T47D (cell line): ENCODE measurements at regions not wholly inside any gene's neighbourhood (a gene's known extent, or its start where the extent isn't known, plus 50 kb on each side); places are given as distances from the start of the nearest gene placed in this dataset.

ENCODE experiments used
- DNase-seq, 2 experiments: peaks; one replicate each; pipeline versions ENCODE4 v3.0.0 to v3.0.0-alpha.2; 2011 to 2012; ENCODE audit warnings: low read depth in 1 of 2, low spot score in 1 of 2
- JUND ChIP-seq: IDR thresholded peaks from 2 replicates; pipeline ENCODE4 v1.6.1; 2012; ENCODE audit warnings: low read depth
- in situ Hi-C: cut with HindIII; loops from 2 replicates; pipeline ENCODE4 v1.10.0; 2016; ENCODE audit warnings: low sequenced_read_pairs, low pct_unique_long_range_greater_than_20kb

- no peak for TF ChIP-seq JUND
- peak in 1 of 2 experiments; percentile 67 for DNase-seq
- in situ Hi-C loops: no loop called here
These were observed 1778.2 kb upstream of the PCDH10 start for GRCh38 chr4:131370846-131371245.

- DNase-seq: no peak
- TF ChIP-seq JUND: no peak
- in situ Hi-C loops: no loop called here
These were observed 1768.0 kb upstream of the PCDH10 start for GRCh38 chr4:131381055-131381454.

- no peak for TF ChIP-seq JUND
- no peak for DNase-seq
- in situ Hi-C loops: no loop called here
These were observed 1766.3 kb upstream of the PCDH10 start for GRCh38 chr4:131382839-131383238.

GRCh38 chr4:131388277-131388676 is 1760.8 kb upstream of the PCDH10 start:
- no peak for TF ChIP-seq JUND
- DNase-seq: no peak
- in situ Hi-C loops: no loop called here

GRCh38 chr4:131408102-131408501 is 1741.0 kb upstream of the PCDH10 start:
- no peak for TF ChIP-seq JUND
- in situ Hi-C loops: no loop called here

GRCh38 chr4:131411393-131411792 is 1737.7 kb upstream of the PCDH10 start:
- in situ Hi-C loops: no loop called here
- no peak for TF ChIP-seq JUND

More at GRCh38 chr4:131408102-131408501, 1741.0 kb upstream of the PCDH10 start:
- no peak for DNase-seq

GRCh38 chr4:131419147-131419546 is 1729.9 kb upstream of the PCDH10 start:
- DNase-seq: no peak
- in situ Hi-C loops: no loop called here

More at GRCh38 chr4:131411393-131411792, 1737.7 kb upstream of the PCDH10 start:
- no peak for DNase-seq

GRCh38 chr4:131426023-131426758 is 1722.9 kb upstream of the PCDH10 start:
- DNase-seq: no peak
- in situ Hi-C loops: no loop called here

More at GRCh38 chr4:131419147-131419546, 1729.9 kb upstream of the PCDH10 start:
- no peak for TF ChIP-seq JUND

GRCh38 chr4:131427000-131427399 is 1722.1 kb upstream of the PCDH10 start:
- in situ Hi-C loops: no loop called here
- no peak for DNase-seq
- TF ChIP-seq JUND: no peak

More at GRCh38 chr4:131426023-131426758, 1722.9 kb upstream of the PCDH10 start:
- no peak for TF ChIP-seq JUND

- peak in 1 of 2 experiments; percentile 10 for DNase-seq
- in situ Hi-C loops: no loop called here
- no peak for TF ChIP-seq JUND
These were observed 1718.8 kb upstream of the PCDH10 start for GRCh38 chr4:131430302-131430701.

- in situ Hi-C loops: no loop called here
- TF ChIP-seq JUND: no peak
- DNase-seq: no peak
These were observed 1707.9 kb upstream of the PCDH10 start for GRCh38 chr4:131441004-131441688.

- TF ChIP-seq JUND: no peak
- DNase-seq: no peak
- in situ Hi-C loops: no loop called here
These were observed 1701.2 kb upstream of the PCDH10 start for GRCh38 chr4:131447883-131448282.

GRCh38 chr4:131450572-131451209 is 1698.4 kb upstream of the PCDH10 start:
- in situ Hi-C loops: no loop called here
- no peak for DNase-seq
- TF ChIP-seq JUND: no peak
